Femur (tissue), 1 donor: ENCODE measurements at regions not wholly inside any gene's neighbourhood (a gene's known extent, or its start where the extent isn't known, plus 50 kb on each side); places are given as distances from the start of the nearest gene placed in this dataset.

Source experiments
- DNase-seq: peaks from one replicate; pipeline ENCODE4 v3.0.0-alpha.2; 2017

DNA sequence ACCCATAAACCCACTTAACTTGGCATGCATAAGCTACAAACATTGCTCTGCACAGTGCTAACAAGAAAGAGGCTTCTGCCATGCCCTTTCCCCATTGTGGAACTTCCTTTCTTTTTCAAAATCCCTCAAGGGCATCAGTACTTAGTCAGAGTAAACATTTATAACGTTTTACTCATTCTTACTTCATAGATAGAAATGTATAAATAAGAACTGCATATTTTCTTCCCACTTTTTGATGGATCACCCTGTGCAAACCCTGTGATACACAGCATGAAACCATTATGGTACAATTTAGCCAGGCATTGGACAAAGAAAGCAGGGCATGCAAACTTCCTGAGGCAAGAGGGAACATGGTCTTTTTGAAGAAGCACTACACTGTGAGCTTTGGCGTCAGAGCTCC lies 113.8 kb upstream of the FOXG1 start:
- DNase-seq: no peak

DNA sequence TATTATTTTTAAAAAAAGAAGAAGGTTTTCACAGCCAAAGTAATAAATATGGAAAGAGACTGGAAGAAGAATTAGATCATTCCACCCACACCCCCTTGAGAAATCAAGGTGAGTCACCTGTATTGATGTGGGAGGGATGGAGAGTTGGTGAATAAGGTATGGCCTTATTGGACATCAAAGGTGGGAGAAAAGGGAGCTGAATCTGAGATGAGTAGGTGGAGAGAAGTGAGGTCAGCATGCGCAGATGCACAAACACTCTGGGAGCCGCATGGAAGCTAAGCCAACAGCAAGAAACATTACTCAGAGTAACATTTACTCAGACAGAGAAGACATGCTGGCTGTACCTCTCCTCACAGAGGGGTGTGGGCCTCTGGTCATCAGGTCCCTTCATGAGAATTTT lies 113.1 kb upstream of the FOXG1 start:
- no peak for DNase-seq

DNA sequence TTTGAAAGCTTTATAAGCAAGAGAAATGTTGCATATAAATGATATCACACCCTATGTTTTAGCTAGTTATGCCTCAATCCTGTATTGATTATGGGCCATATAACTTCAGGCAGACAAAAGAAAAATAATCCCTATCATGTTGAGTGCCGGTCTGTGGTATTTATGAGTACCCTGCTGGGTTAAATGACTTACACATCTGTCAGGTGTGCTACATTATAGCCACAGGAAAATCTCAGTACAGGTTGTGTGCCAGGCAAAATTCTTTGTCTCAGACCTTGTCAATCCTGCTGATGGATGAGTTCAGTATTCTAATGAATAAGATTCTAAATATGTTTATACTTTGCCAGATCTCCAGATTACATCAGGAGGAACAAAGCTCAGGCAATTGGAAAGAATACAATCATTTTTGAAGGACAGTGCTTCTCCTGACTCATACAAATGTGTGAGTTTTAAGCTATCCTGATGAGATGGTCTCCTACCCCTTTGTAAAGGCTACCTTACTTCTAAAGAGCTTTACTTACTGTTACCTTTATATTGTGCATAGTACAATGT lies 109.8 kb upstream of the FOXG1 start:
- DNase-seq: no peak

DNA sequence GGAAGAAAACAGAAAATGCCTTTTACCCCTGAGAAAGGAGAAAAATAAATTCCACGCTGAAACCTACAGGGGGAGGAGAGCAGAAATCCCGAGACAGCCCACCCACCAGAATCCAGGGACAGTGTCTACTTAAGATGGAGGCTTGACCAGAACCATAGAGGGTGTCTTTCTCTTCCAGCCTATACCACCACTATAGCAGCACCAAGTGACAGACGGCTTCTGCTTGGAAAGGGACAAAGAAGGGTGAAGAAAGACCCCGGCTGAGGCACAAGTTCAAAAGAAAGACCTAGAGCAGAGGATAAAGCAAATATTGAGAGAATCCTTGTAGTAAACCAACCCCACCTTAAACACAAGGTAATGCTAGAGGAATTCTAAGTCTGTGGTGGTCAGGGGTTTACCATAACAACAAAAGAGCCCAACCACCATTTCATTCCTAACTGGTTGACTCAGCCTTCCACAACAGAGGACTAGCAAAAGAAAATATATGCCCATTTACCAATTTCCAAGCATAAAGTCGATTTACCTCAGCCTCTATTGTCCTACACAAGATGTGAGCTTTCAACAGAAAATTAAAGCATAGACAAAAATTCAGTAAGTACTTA lies 105.3 kb upstream of the FOXG1 start:
- no peak for DNase-seq

DNA sequence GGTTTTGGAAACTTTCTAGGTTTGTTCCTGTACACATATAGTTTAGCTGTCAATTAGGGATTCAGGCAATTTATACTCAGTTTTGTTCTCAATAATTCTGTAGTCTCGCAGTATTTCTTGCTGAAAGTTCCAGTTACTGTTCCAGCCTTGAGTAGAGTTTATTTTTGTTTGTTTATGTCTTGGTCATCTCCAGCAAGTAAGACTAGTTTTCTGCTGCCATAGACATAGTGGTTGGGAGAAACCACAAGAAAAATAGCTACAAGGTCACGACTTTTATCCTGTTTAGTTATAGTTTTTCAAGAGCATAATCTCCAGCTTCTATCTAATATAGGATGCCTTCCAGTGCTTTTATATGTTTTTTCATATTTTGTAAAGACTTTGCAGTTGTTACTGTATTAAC lies 99.6 kb upstream of the FOXG1 start:
- no peak for DNase-seq

DNA sequence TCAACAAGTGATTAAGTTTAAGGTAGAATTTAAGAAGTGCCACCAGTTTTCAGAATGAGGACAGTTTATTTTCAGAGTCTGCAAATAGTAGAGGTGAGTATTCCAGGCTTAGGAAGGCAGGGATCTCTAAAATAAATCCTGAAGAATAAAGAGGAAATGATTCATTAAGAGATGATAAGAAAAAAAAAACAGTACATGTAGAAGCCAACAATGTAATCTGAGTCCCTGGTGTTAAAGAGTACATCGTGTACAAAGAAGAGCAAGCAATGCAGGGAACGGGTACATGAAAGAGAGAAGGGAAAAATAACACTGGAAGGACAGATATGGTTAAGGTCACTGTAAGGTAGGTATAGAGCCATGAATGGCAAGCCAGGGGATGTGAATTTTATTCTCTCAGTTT lies 95.2 kb upstream of the FOXG1 start:
- no peak for DNase-seq

DNA sequence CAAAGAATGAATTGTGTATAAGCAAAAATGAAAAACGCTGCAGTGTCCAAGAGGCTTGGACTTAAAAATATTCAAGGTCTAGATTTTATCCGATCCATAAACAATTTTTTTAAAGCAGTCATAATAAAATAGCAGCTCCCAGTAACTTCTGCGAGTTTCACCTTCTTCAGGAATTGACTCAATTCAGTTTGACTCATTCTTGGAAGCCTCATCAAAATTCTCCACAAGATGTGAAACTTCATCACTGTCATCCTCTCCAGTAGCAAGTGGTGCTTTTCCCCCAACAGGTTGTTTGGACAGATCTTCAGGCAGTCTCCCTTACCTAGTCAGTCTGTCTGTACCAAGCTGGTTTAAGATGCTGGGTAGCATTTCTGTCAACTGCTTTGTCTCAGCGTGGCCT lies 93.5 kb upstream of the FOXG1 start:
- no peak for DNase-seq

DNA sequence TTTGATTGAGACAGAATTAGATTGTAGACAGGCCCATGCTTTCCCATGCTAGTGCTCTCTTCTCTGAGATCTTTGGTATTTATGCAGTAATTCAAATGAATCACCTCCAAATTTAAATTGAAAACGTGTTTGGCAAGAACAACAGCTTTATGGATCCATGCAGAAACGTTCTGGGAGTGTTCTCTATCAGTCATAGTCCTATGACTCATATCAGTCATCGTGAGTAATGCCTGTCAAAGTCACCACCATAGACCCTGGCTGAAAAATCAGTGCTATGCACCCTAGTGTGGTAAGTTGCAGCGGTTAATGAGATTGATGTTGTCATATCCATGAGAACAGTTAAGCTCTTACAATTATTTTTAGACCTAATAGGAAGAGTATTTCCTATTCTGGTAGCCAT lies 90.1 kb upstream of the FOXG1 start:
- no peak for DNase-seq

DNA sequence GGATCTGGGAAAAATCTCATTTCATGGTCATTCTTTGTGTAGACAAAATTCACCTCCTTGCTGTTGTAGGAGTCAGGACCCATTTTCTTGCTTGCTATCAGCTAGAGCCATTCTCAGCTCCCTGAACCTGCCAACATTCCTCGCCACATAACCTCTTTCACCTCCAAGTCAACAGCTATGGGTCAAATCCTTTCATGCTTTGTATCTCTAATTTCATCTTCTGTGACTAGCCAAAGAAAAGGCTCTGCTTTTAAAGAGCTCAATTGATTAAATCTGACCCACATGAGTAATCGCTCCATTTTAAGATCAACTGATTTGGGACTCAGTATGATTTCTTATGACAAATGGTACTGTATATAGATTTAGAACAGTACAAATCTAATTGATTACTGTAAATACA lies 89.2 kb upstream of the FOXG1 start:
- DNase-seq: no peak

DNA sequence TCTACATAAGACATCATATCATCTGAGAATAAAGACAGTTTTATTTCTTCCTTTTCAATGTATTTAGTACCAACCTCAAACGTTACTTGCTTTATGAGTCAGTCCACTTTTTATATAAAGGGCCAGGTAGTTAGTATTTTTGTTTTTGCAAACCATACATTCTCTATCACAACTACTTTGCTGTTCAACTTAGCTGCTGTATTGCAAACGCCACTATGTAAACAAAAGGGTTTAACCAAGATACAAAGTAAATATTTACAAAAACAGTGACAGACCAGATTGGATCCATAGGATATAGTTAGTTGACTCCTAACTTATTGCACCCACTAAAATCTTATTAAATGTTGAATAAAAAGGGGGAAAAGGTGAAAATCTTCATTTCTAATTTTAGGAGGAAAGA lies 87.7 kb upstream of the FOXG1 start:
- no peak for DNase-seq

DNA sequence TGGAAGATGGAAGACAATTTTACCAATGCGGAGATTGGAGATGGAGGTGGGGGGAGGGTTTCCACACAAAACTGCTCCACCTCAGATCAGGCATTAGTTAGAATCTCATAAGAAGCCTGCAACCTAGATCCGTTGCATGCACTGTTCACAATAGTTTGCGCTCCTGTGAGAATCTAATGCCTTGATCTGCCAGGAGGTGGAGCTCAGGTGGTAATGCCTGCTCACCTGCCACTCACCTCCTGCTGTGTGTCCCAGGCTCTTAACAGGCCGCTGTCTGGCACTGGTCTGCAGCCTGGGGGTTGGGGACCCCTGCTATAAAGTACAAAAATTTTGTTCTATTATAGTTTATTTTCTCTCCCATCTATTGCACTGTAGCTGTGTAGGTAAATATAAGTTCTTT lies 84.9 kb upstream of the FOXG1 start:
- DNase-seq: no peak

DNA sequence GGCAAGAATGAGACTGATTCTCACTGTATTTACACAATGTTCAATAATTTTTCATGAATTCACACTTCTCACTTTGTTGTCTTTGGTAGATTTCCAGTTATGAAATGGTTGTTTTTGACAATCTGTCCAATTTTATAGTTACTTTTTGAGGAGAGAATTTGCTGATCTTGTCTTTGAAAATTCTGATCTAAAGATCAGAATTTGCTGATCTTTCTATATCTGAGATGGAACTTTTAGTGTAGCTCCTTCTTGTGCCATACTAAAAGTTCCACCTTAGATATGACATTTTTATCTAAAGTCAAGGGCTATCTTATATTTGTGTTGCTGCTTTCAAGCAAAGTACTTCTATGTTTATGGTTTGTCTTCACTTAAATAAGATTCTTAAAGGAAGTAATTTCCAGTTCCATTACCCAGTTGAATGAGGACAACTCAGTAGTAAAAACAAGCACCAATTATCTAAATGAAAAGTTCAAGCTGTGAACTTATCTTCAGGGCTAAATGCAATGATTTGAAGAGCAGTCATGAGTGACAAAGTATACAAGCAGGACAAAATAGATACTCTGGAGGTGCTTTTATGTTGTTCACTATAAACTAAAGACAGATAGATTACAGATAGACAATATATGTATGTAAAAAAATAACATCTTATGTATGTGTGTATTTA lies 76.4 kb upstream of the FOXG1 start:
- no peak for DNase-seq

DNA sequence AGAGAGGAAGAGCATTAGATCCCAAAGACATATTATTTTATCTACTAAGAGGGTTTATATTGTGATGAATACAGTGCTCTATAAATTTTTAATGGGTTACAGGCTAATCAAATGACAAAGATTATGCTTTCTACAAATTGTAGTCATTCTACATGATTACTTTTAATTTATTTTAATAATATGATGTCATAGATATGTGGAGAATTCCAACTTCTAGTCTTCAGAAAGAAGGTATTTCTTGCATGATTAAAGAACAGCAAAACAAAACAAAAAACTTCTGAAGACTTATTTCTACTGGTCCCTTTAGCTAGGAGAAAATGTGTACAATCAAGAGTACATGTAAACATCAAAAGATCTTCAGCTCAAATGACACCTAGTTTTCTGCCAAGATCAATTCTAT lies 71.5 kb upstream of the FOXG1 start:
- DNase-seq: no peak

DNA sequence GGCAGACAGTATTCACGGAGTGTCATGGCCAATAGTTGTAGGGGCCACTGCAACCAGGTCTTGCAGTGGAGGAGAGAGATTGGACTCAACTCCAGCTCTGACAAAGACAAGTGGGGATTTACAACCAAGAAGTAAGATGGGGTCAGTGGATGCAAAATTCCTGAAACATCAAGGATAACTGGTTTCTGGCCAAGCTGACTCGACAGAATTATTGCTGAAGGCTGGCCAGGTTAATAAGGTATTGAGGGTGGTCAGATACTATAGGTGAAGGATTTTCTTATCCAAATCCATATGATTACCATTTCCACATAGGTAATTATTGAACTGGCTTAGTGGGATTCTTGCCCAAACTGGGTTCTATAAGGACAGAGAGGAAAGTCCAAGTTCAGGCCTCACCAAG lies 64.9 kb upstream of the FOXG1 start:
- no peak for DNase-seq

DNA sequence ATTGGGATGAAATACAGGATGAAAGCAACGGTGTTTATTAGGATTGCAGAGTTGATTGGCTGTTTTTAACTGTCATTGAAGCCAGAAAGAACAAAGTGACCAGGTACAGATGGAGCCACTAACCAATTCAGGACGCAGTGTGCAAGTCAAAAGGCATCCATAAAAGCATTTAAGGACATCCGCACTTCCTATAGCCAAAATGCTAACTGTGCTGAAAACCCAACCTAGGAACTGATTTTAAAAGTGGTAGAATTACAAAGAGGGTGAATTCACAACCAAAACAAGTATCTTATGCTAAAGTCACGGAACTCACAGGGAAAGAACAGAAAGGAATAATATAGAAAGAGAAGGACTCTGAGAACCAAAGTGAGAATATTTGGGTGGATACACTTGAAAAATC lies 63.1 kb upstream of the FOXG1 start:
- DNase-seq: no peak

DNA sequence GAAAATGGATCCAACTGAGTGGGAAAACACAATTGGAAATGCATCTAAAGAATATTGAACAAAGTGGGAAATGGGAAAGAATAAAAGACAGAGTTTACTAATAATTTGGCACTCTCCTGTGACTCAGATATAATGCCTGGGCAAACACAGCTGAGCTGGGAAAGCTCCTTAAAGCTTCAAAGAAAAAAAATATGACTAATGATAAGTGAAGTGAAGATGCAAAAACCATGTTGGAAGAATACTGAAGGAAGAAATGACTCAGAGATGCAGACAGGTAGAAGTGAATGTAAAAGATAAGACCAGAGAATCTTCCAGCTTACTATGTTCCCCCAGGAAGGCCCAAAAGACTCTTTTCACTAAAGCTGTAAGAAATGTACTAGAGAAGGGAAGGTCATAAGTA lies 62.4 kb upstream of the FOXG1 start:
- no peak for DNase-seq

DNA sequence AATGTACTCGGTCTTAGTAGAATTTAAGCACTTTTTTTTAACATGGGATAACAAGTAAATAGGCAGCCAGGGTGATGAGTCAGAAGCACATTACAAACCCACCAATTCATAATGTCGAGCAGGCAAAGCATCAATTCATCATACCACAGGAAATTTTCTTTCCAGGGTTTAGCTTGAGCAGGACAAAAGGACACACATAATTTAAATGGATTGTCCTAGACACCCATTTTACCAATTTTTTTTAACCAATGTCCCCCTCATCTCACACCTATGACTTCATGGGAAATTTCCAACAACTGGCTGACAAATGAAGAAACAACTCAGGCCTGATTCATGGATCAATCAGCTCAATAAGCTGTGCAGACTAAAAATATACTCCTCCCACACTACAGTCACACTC lies 58.8 kb upstream of the FOXG1 start:
- no peak for DNase-seq

DNA sequence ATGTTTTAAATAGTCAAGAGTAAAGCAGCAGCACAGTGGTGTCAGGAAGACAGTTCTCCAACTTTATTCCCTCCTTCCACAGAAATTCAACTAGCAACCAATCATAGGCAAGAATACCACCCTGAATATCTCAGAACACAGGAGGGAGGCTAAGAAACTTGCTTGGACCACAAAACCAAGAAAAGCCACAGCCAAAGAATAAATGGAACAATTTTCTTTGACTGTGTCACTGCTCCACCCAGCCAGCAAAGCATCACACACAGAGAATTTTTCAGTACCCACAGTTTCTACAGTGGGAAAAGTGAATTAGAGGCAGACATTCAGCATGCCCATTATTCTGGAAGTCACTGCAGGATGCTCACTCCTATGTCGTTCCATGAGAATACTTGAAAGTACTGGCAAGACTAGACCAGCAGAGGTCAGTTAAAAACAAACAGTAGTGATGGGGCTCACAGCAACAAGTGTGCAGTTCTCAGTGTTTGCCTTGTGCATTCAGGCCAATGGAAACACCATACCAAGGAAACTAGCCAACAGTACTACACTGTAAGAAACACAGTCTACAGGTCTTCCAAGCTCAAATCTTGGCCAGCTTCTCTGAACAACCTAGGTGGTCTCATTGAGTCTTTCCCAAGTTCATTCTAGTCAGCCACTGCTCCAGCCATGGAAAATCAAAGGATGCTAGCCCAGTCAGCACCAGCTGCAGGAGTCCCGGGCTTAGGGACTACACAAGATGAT lies 56.8 kb upstream of the FOXG1 start:
- DNase-seq: no peak
